ENCODE measurements at regions not wholly inside any gene's neighbourhood (a gene's known extent, or its start where the extent isn't known, plus 50 kb on each side); places are given as distances from the start of the nearest gene placed in this dataset.

- DNase-seq (ENCODE audit: low spot score) = no peak
- H3K4me1 ChIP-seq (ENCODE audit: insufficient read depth, low read length) = no peaks in the 10 kb centered on the region
- peaks cover 60% of the 10 kb centered on the region for H3K9me3 ChIP-seq (ENCODE audit: low read length)
- TF ChIP-seq ZNF883 (CRISPR knock-in tag; IDR thresholded peaks at IDR 0.05; ENCODE audit: not compliant biosample characterization) (no peak), ATF7 (IDR thresholded peaks at IDR 0.05) (peak; percentile 58), ATF7 (CRISPR knock-in tag; IDR thresholded peaks at IDR 0.05) (no peak), MAFF (IDR thresholded peaks at IDR 0.05; ENCODE audit: low read depth, low read length) (peak; percentile 84), ZNF563 (CRISPR knock-in tag; IDR thresholded peaks at IDR 0.05) (no peak), TEF (CRISPR knock-in tag; IDR thresholded peaks at IDR 0.05) (no peak), NFE2L2 (IDR thresholded peaks at IDR 0.05; ENCODE audit: low read length) (no peak), DPF2 (CRISPR knock-in tag; IDR thresholded peaks at IDR 0.05; ENCODE audit: borderline replicate concordance, low read depth) (no peak), MAFK (conservative IDR thresholded peaks at IDR 0.05 in 1 of 2, IDR thresholded peaks at IDR 0.05 in 1 of 2; ENCODE audit: low read length in 2 of 2) (peak; percentile 68 to 86; a peak in 3 of 4 replicates), IKZF4 (CRISPR knock-in tag; IDR thresholded peaks at IDR 0.05; ENCODE audit: borderline replicate concordance, low read depth, not compliant biosample characterization) (no peak), ZNF432 (CRISPR knock-in tag; IDR thresholded peaks at IDR 0.05; ENCODE audit: borderline replicate concordance) (no peak)
- in situ Hi-C loops (cut with HindIII; ENCODE audit: extremely low pct_ligation_motif_present, low pct_unique_long_range_greater_than_20kb) = no loop called here
- CTCF ChIA-PET (ENCODE audit: low intra/inter-chr PET ratio, low total read pairs) = no interaction called here
- H4K20me1 ChIP-seq (ENCODE audit: insufficient read depth, low read length) = no peaks in the 10 kb centered on the region
- no peaks in the 10 kb centered on the region for H3K27me3 ChIP-seq (ENCODE audit: control insufficient read depth in 1 of 2, insufficient read depth in 2 of 2, low read length in 2 of 2)
- intact Hi-C loops (cut with micrococcal nuclease; ENCODE audit: unreplicated experiment) = no loop called here
- no TSS peak for BruUV-seq (replicated peaks)
- no peak overlapping the region for H3K4me3 ChIP-seq (replicated peaks in 1 of 3; ENCODE audit: insufficient read depth in 1 of 3, low read depth in 2 of 3, low read length in 3 of 3)
- H3K36me3 ChIP-seq (replicated peaks in 1 of 2; ENCODE audit: control insufficient read depth in 1 of 2, insufficient read depth in 2 of 2, low read length in 2 of 2) = no peaks in the 10 kb centered on the region
- H3K79me2 ChIP-seq (ENCODE audit: insufficient read depth, low read length) = no peaks in the 10 kb centered on the region
- no peak overlapping the region for H3K27ac ChIP-seq (ENCODE audit: extremely low read length, insufficient read depth, low read length)
- no peak for FAIRE-seq
- POLR2A ChIA-PET = no interaction called here
- ATAC-seq = no peak
- H3K9ac ChIP-seq (ENCODE audit: insufficient read depth, low read depth, low read length) = no peak overlapping the region
- no peak overlapping the region for H3K4me2 ChIP-seq (ENCODE audit: low read depth, low read length)
- 0% methylated on average over 5 of the region's 5 CpGs for WGBS (ENCODE audit: low lambda C conversion rate)
- no peak overlapping the region for H2AFZ ChIP-seq (ENCODE audit: low read length)
These were observed 354.2 kb upstream of the HS3ST1 start for GRCh38 chr4:11782859-11783258.

All from HepG2 (cell line).